ENCODE measurements at regions not wholly inside any gene's neighbourhood (a gene's known extent, or its start where the extent isn't known, plus 50 kb on each side); places are given as distances from the start of the nearest gene placed in this dataset.

GRCh38 chr16:9689597-9689996, 492.6 kb downstream of the GRIN2A start:
- DNase-seq: no peak
- Histone ChIP-seq H3K36me3 (no peaks in the 10 kb centered on the region), H3K27me3 (no peaks in the 10 kb centered on the region), H3K27ac (no peak overlapping the region), H3K9me3 (no peaks in the 10 kb centered on the region), H3K4me3 (no peak overlapping the region), H3K4me1 (no peaks in the 10 kb centered on the region)
- no peak for TF ChIP-seq POLR2AphosphoS5 (IDR thresholded peaks at IDR 0.05)
- no peak for TF ChIP-seq CTCF (IDR thresholded peaks at IDR 0.05)
- TF ChIP-seq POLR2A (IDR thresholded peaks at IDR 0.05): no peak
- intact Hi-C loops (cut with DNase I): no loop called here

- Histone ChIP-seq H3K36me3 (no peaks in the 10 kb centered on the region), H3K27ac (no peak overlapping the region), H3K27me3 (no peaks in the 10 kb centered on the region), H3K4me3 (no peak overlapping the region), H3K9me3 (no peaks in the 10 kb centered on the region), H3K4me1 (no peaks in the 10 kb centered on the region)
- DNase-seq: no peak
- TF ChIP-seq CTCF (IDR thresholded peaks at IDR 0.05) (no peak), EP300 (IDR thresholded peaks at IDR 0.05) (no peak)
- intact Hi-C loops (cut with DNase I): no loop called here
- WGBS, 2 donors: 81 to 82% methylated on average over 3 of the region's 3 CpGs
Measured at GRCh38 chr16:9695152-9695551, 487.1 kb downstream of the GRIN2A start.

Small RNAs in the stretch of these regions (small RNA-seq; reads per million reads assigned to genes)
- gene RNA5SP403: 0 to 0.07 (median 0) reads per million in 3 donors
- 0 reads per million in 3 donors for gene RNA5SP404

Data from sigmoid colon (tissue), 6 donors.